IPS DF 19.7 (cell line): ENCODE measurements at regions not wholly inside any gene's neighbourhood (a gene's known extent, or its start where the extent isn't known, plus 50 kb on each side); places are given as distances from the start of the nearest gene placed in this dataset.
A peak's percentile ranks its signal among the peaks of the same experiment; 100 is the strongest.
"Not testable (repeated sequence)": the region's sequence is repeated elsewhere in the genome, so short reads cannot be mapped to it uniquely, and the experiment has no call there.

Source experiments
- DNase-seq: peaks from one replicate; pipeline ENCODE4 v3.0.0-alpha.2; 2013; ENCODE audit warnings: low read depth, low spot score

DNA sequence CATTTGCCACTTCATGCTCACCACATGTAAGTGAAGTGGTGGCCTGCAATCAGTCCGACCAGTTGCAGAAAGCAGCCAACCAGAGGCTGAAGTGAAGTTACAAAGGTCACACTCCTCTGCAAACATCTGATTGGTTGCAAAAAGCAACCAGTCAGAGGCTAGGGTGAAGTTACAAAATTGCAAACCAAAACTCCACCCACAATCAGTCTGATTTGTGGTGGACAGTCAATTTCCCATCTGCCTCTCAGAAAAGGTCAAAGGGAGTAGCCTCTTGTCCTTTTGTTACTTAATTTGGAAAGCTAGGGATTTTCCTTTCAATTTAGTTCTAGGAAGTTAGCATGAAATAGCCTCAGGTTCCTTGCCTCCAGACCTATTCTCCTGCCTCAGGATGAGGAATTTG, 185.0 kb downstream of the UXS1 start:
- DNase-seq, result no peak

GRCh38 chr2:106004851-106005250, 189.2 kb downstream of the UXS1 start:
- DNase-seq, result no peak

DNA sequence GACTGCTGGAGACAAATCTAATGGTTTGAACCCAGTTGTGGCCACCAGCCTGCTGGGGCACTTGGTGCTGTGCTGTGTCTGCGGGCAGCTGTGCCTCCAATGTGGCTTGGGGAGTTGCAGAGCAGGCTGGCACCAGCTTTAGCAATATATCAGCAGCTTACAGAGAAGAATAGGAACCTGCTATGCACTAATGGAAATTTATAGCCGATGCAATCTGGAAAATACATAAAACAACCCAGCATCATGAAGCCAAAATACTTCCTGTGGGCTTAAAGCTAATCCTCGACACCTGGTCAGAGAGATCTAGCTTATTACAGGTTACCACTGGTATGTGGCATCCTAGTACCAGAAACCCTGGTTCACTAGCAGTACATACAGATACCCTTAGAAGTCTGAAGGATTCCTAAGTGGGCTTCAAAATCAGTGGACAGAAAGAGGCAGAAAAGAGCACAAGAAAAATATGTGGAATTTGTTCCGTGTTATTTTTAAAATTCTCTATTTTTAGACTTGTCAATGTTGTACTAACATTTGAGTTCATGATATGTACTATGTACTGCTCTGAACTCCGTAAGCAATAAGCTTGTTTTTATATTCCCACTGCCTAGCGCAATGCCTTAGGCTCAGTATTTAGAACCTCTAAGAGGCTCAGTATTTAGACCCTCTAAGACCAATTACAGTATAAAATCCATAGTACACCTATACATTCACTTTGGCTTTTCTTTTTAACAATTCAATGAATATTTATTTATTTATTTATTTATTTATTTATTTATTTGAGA, 194.7 kb downstream of the UXS1 start:
- no peak for DNase-seq

DNA sequence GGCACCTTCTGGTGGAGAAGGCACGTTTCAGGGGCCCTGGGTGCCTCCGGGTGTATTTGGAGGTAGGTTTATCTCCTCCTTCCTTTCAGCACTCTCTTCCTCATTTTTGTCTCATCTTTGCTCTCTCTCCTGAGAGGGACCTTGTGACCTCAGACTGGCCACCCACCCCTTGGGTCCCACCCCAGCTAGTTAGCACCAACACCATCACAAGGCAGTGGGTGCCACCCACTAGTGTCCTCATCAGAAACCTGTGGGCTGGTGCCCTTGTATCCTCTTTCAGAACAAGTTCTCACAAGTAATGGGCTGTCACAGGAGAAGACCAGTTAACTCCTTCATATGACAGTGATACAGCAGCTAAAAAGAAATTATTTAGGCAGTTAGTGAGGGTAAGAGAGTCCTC, 196.4 kb downstream of the UXS1 start:
- no peak for DNase-seq

DNA sequence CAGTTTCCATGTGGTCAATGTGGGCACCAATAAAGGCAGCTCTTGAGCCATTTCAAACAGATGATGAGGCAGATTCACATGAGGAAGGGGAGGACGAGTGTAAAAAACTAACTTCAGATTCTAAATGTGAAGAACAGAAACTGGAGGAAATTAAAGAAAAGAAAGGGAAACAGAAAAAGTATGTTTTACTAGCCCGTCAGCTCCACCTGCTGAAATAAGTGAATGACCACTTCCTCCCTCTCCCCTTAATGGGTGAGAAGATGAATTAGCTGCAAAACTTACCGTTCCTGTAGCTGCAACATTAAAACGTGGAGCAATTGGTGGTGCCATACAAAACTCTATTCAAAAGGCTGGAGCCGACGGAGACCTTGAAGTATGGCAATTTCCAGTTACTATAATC, 203.5 kb downstream of the UXS1 start:
- DNase-seq, result no peak

GRCh38 chr2:105989803-105990202, 204.3 kb downstream of the UXS1 start:
- DNase-seq, result not testable (repeated sequence)

DNA sequence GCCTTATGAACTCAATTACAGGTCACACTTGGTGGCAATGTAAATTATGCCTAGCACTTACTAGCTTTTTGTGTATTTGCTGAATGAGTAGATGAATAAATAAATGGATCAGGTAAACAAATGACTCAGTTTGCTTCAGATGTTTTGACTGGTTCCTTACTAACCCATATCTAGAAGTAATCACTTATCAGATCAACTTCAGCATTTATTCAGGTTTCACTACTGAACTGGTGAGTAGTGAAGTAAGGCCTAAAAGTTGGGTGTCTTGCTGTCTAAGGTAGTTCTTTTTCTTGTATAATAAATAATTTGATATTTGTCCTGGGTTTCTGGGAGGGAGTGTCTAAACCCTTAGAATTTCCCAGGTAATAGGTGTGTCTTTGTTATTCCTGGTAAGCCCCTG, 205.0 kb downstream of the UXS1 start:
- no peak for DNase-seq

DNA sequence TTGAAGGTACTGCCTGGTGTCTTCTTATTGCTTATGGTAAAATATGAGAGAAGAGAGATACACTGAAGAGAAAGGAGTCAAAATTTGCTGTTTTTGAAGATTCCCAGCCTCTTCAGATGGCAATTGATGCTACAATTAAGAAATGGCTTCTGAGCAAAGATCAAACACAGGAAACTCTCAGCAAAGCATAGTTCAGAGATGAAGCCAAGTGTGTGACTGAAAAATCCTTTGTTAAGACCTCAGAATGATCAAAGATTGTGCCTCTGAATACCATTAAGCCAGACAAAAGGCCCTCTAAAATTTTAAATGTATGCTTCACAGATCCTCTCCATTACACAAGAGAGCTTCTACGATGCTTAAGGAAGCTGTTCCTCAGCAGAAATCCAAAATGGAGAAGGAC, 216.3 kb downstream of the UXS1 start:
- no peak for DNase-seq

DNA sequence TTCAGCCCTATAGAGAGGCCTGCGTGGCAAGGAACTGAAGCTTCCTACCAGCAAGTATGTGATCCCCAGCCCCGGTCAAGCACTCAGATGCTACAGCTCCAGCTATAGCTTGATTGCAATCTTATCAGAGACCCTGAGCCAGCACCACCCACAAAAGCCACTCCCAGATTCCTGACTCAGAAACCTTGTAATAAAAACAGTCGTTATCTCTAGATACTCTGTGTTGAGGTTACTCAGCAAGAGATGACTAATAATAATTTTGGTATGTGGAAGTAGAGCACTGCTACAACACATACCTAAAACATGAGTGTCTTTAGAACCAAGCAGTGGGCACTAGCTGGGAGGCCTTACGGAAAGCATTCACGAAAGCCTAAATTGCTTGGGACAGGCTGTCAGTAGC, 216.9 kb downstream of the UXS1 start:
- DNase-seq, result no peak

DNA sequence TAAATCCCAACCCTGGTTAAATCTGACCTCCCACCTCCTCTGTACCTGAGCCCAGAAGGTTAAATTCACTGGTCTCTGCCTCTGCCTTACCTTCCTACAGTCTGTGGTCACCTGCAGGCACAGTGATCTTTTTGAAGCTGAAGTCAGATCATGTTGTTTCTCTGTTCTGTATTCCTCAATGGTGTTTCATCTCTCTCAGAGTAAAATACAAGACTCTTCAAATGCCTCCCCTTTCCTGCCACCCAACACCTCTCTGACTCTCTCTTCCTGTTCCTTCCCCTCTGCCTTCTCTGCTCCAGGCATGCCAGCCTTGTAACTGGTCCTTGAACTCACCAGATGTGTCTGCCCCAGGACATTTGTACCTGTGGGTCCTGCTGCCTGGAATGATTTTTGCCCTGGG, 219.3 kb downstream of the UXS1 start:
- no peak for DNase-seq

- DNase-seq, result no peak
These were observed 221.2 kb downstream of the UXS1 start for GRCh38 chr2:105972927-105973326.

GRCh38 chr2:105972246-105972645, 221.9 kb downstream of the UXS1 start:
- DNase-seq, result no peak

DNA sequence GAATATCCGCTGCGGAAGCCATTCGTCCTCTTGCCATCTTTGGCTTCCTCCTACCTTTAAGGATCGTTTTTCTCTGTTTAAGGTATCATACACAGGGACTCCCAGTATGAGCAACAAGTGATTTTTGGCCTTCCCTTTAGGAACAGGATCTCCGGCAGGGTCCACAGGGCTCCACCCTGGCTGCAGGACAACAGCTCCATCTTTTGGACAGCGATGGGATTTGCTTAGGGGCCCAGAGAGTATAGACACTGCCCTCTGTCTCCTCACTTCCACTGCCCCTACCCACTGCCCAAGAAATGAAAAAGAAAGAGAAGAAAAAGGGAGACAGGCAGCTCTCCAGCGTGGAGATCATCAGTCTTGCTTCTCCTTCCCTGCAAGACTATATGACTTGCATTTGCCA, 224.5 kb downstream of the UXS1 start:
- DNase-seq, result no peak

DNA sequence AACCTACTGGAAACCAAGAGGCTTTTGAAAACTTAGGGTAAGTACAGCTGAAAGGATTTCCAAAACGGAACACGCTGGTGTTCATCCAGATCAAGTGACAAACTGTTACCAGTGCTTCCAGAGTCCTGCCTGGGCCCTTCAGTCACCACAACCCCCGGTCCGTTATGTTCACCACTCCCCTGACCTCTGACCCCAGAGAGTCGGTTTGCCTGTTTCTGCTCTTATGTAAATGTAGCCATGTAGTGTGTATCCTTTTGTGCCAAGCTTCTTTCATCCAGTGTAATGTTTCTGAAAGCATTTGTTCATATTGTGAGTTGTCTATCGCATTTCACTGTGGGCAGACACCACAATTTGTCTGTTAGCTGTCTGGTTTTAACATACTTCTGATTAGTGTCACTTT, 217.5 kb downstream of the NCK2 start:
- no peak for DNase-seq

- peak; percentile 38 for DNase-seq
These were observed 217.0 kb downstream of the NCK2 start for GRCh38 chr2:105961599-105962146.

GRCh38 chr2:105959357-105959756, 214.6 kb downstream of the NCK2 start:
- DNase-seq, result no peak

- no peak for DNase-seq
These were observed 210.2 kb downstream of the NCK2 start for GRCh38 chr2:105954891-105955290.

DNA sequence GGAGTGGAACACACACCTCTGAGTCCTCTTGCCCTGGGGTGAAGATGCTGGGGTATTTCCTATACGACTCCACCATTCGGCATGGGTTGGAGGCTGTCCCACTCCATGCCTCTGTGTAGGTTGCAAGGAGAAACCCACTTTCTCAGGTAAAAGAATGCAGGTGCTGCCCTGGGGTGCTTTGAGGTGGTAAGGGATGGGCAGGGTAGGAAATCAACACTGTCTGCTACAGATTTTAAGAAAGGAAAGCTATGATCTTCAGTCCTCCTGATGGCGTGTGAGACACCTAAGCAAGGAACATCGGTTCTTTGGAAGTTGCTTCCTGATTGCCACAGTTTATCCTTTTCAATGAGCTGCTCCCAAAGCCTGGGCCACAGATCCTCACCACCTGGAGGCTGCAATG, 209.2 kb downstream of the NCK2 start:
- no peak for DNase-seq

- no peak for DNase-seq
These were observed 207.4 kb downstream of the NCK2 start for GRCh38 chr2:105952131-105952530.

DNA sequence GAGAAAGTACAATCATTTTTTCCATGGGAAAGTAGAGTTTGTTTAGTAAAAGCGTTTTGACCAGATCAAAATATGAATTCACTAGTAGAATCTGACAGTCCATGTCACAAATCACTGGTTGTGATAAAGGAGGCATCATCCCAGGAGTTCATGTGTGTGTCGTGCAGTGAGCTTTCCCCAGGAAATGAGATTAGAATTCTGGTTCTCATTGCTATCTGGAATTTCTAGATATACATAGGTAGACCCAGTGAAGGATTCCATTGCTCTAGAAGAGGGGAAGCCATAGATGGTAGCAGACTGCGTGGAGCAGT, 206.6 kb downstream of the NCK2 start:
- DNase-seq, result no peak

DNA sequence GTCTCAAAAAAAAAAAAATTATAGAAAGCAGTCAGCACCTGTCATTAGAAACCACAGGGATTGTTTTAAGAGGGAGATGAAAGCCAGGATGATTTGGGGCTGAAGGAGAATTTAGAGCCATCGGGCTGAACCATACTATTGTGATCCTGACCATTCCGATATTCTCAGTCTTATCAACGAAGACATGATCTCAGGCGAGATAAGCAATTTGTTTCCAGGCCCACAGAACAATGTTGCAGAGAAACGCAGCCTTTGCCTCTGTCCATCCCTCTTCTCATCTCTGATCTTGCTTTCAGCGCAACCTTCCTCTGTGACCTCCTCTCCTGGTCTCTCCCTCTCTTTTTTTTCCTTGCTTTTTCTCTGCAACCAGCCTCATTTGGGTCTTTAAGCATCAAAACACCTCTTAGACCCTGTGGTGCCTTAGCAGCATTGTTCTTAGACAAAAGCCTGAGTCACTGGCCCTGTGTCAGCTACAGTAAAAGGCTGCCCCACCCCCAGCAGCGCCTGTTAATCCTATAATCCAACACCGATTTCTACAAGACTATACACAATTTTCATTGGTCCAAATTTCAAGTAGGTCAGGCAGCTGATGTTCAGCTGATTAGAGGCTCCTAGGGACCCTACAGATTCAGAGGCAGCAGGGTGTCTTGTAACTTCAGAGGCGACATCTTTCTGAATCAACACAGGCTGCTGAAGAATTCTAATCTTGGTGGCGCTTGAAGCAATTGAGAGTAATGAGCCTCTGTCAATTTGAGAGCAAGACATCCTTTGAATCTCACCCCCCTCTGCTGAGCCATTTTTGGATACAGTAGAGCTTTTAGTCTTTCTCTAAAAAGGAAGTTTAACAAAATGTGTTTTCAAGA, 206.0 kb downstream of the NCK2 start:
- DNase-seq, result peak; percentile 40

DNA sequence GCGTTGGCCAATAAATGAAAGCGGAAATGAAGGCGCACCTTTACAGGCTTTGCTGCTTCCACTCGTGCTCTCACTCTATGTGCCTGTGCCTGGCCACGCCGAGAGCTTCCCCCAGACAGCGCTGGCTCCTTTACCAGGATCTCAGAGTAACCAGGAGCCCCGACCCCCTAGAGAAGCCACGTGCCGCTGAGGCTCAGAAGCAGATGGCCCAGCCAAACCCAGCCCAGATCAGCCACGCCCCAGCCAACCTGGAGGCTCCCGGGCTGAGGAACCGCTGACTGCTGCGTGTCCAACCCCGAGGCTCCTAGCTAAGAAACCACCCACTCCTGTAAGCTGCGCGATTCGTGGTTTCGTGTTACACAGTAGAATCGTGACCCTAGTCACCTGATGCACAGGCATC, 199.3 kb downstream of the NCK2 start:
- no peak for DNase-seq
